GM23338 (cell line): ENCODE measurements at regions not wholly inside any gene's neighbourhood (a gene's known extent, or its start where the extent isn't known, plus 50 kb on each side); places are given as distances from the start of the nearest gene placed in this dataset.

Experiments
- ATAC-seq: fragments of 200-7000 bp; cut with Tn5 transposase; 3 replicates; pipeline ENCODE4 v1.9.1; 2020
- DNase-seq: peaks from one replicate; pipeline ENCODE4 v3.0.0-alpha.2; 2015; ENCODE audit warnings: low spot score
- H2AFZ ChIP-seq: fragments of 200-600 bp; sonication (generic); 2 replicates; pipeline ENCODE4 v1.8.0; 2016; ENCODE audit warnings: antibody characterized with exemption, mild to moderate bottlenecking, moderate library complexity
- H3F3A ChIP-seq: fragments of 200-600 bp; sonication (generic); replicated peaks from 2 replicates; pipeline ENCODE4 v1.8.0; 2017; ENCODE audit warnings: antibody characterized with exemption, mixed run types, low read depth
- H3K27ac ChIP-seq: fragments of 200-600 bp; sonication (generic); 2 replicates; pipeline ENCODE4 v1.6.1; 2016; ENCODE audit warnings: low read depth
- H3K27me3 ChIP-seq: fragments of 200-600 bp; sonication (generic); 2 replicates; pipeline ENCODE4 v1.8.0; 2016; ENCODE audit warnings: mild to moderate bottlenecking, mixed run types, moderate library complexity; ENCODE audit not compliant: insufficient read depth
- H3K36me3 ChIP-seq: fragments of 200-600 bp; sonication (generic); 2 replicates; pipeline ENCODE4 v1.8.0; 2016; ENCODE audit warnings: mild to moderate bottlenecking; ENCODE audit not compliant: insufficient read depth
- H3K4me1 ChIP-seq: fragments of 200-600 bp; sonication (generic); 2 replicates; pipeline ENCODE4 v1.8.0; 2016; ENCODE audit warnings: mild to moderate bottlenecking, moderate library complexity; ENCODE audit not compliant: insufficient read depth
- H3K4me2 ChIP-seq: fragments of 200-600 bp; sonication (generic); 2 replicates; pipeline ENCODE4 v1.7.1; 2017; ENCODE audit warnings: mixed run types
- H3K4me3 ChIP-seq: fragments of 200-600 bp; sonication (generic); 2 replicates; pipeline ENCODE4 v1.6.1; 2016; ENCODE audit warnings: mixed run types
- H3K79me2 ChIP-seq: fragments of 200-600 bp; sonication (generic); replicated peaks from 2 replicates; pipeline ENCODE4 v1.8.0; 2017; ENCODE audit warnings: mild to moderate bottlenecking; ENCODE audit not compliant: insufficient read depth
- H3K9me2 ChIP-seq: fragments of 200-600 bp; sonication (generic); 2 replicates; pipeline ENCODE4 v1.8.0; 2017; ENCODE audit not compliant: insufficient read depth
- H4K20me1 ChIP-seq: fragments of 200-600 bp; sonication (generic); replicated peaks from 2 replicates; pipeline ENCODE4 v1.8.0; 2017; ENCODE audit warnings: mild to moderate bottlenecking; ENCODE audit not compliant: insufficient read depth
- H3K27ac Mint-ChIP-seq: 2 replicates; pipeline ENCODE4 v1.8.0; 2020; ENCODE audit warnings: inconsistent platforms, mild to moderate bottlenecking, moderate library complexity, mixed read lengths
- H3K27me3 Mint-ChIP-seq: 3 replicates; pipeline ENCODE4 v1.8.0; 2022; ENCODE audit warnings: low read depth, mild to moderate bottlenecking, moderate library complexity, mixed read lengths, inconsistent platforms; ENCODE audit not compliant: insufficient read depth, poor library complexity
- H3K36me3 Mint-ChIP-seq: 3 replicates; pipeline ENCODE4 v1.8.0; 2021; ENCODE audit warnings: low read depth, mild to moderate bottlenecking, inconsistent platforms, moderate library complexity, mixed read lengths
- H3K4me1 Mint-ChIP-seq: 3 replicates; pipeline ENCODE4 v1.8.0; 2020; ENCODE audit warnings: mild to moderate bottlenecking, inconsistent platforms, mixed read lengths
- H3K4me3 Mint-ChIP-seq: 3 replicates; pipeline ENCODE4 v1.8.0; 2021; ENCODE audit warnings: moderate library complexity, mild to moderate bottlenecking, inconsistent platforms, mixed read lengths
- H3K9me3 Mint-ChIP-seq: 3 replicates; pipeline ENCODE4 v1.8.0; 2020; ENCODE audit warnings: moderate library complexity, mild to moderate bottlenecking, inconsistent platforms, mixed read lengths
- CREB1 ChIP-seq: fragments of 250-450 bp; sonication (Bioruptor Pico); IDR thresholded peaks from 2 replicates; pipeline ENCODE4 v1.5.0; 2020; ENCODE audit warnings: low read depth, mild to moderate bottlenecking, moderate library complexity
- CTCF ChIP-seq, 2 experiments: fragments of 200-600 bp in 1 of 2; sonication (generic) in 1 of 2; conservative IDR thresholded peaks; 2 replicates each; pipeline versions ENCODE4 v1.5.1 to v1.6.1; 2016 to 2017; ENCODE audit warnings: antibody characterized with exemption in 2 of 2, low read depth in 2 of 2, mild to moderate bottlenecking in 2 of 2, moderate library complexity in 1 of 2
- ETS1 ChIP-seq: IDR thresholded peaks from 2 replicates; pipeline ENCODE4 v1.6.1; 2016; ENCODE audit warnings: antibody characterized with exemption
- EZH2 ChIP-seq: fragments of 200-600 bp; sonication (generic); IDR thresholded peaks from one replicate; pipeline ENCODE4 v1.8.0; 2017; ENCODE audit warnings: antibody characterized with exemption, mild to moderate bottlenecking, low read depth; ENCODE audit not compliant: unreplicated experiment
- EZH2phosphoT487 ChIP-seq: fragments of 200-600 bp; sonication (generic); IDR thresholded peaks from one replicate; pipeline ENCODE4 v1.8.1; 2018; ENCODE audit warnings: antibody characterized with exemption; ENCODE audit not compliant: unreplicated experiment
- JUNB ChIP-seq: IDR thresholded peaks from one replicate; pipeline ENCODE4 v1.6.1; 2016; ENCODE audit warnings: antibody characterized with exemption; ENCODE audit not compliant: unreplicated experiment
- NANOG ChIP-seq: IDR thresholded peaks from 2 replicates; pipeline ENCODE4 v1.6.1; 2016; ENCODE audit warnings: antibody characterized with exemption, borderline replicate concordance
- POLR2AphosphoS5 ChIP-seq: IDR thresholded peaks from 2 replicates; pipeline ENCODE4 v1.6.1; 2016; ENCODE audit warnings: antibody characterized with exemption, low read depth
- ZNF114 ChIP-seq: fragments of 250-450 bp; sonication (Bioruptor Pico); IDR thresholded peaks from 2 replicates; pipeline ENCODE4 v1.5.0; 2020; ENCODE audit warnings: mild to moderate bottlenecking, moderate library complexity
- ZNF331 ChIP-seq: fragments of 250-450 bp; sonication (Bioruptor Pico); IDR thresholded peaks from 2 replicates; pipeline ENCODE4 v1.5.0; 2020; ENCODE audit warnings: low read depth, mild to moderate bottlenecking, moderate library complexity
- TF ChIP-seq, protein P1 (sequence below): IDR thresholded peaks from one replicate; pipeline ENCODE4 v1.6.1; 2018; ENCODE audit warnings: antibody characterized with exemption; ENCODE audit not compliant: unreplicated experiment

GRCh38 chr15:52872036-52872818 lies 82.1 kb upstream of the ONECUT1 start:
- H3K79me2 ChIP-seq: no peaks in the 10 kb centered on the region
- Mint-ChIP-seq H3K27ac (no peak overlapping the region), H3K4me1 (peaks cover 6% of the 10 kb centered on the region; the same call in 2 of the 3 replicates), H3K9me3 (no peaks in the 10 kb centered on the region), H3K27me3 (peaks cover 2% of the 10 kb centered on the region), H3K4me3 (no peak overlapping the region), H3K36me3 (no peaks in the 10 kb centered on the region)
- no peak overlapping the region for H2AFZ ChIP-seq
- DNase-seq: no peak
- H3K36me3 ChIP-seq: no peaks in the 10 kb centered on the region
- H3K9me2 ChIP-seq: peaks cover 10% of the 10 kb centered on the region
- peaks cover 2% of the 10 kb centered on the region; the same call in 1 of the 2 replicates for H3K27me3 ChIP-seq
- TF ChIP-seq JUNB: no peak
- H3K4me1 ChIP-seq: no peaks in the 10 kb centered on the region
- no peaks in the 10 kb centered on the region; the same call in 1 of the 2 replicates for H4K20me1 ChIP-seq
- no peak overlapping the region for H3K27ac ChIP-seq
- H3F3A ChIP-seq: no peaks in the 10 kb centered on the region
- no peak overlapping the region for H3K4me2 ChIP-seq
- no peak for ATAC-seq
- no peak overlapping the region for H3K4me3 ChIP-seq

GRCh38 chr15:52870015-52870414 lies 79.9 kb upstream of the ONECUT1 start:
- Mint-ChIP-seq H3K9me3 (peaks cover 7% of the 10 kb centered on the region), H3K4me1 (peaks cover 6% of the 10 kb centered on the region; the same call in 2 of the 3 replicates), H3K4me3 (no peak overlapping the region), H3K27me3 (peaks cover 2% of the 10 kb centered on the region), H3K27ac (no peak overlapping the region), H3K36me3 (no peaks in the 10 kb centered on the region)
- H3K4me2 ChIP-seq: no peak overlapping the region
- peaks cover 10% of the 10 kb centered on the region for H3K9me2 ChIP-seq
- H3K4me3 ChIP-seq: no peak overlapping the region
- H3K27ac ChIP-seq: no peak overlapping the region
- no peak overlapping the region for H2AFZ ChIP-seq
- peaks cover 11% of the 10 kb centered on the region; the same call in 1 of the 2 replicates for H3K27me3 ChIP-seq
- no peak for DNase-seq
- ATAC-seq: no peak
- no peaks in the 10 kb centered on the region; the same call in 1 of the 2 replicates for H4K20me1 ChIP-seq
- no peaks in the 10 kb centered on the region for H3K4me1 ChIP-seq
- H3K36me3 ChIP-seq: no peaks in the 10 kb centered on the region
- H3K79me2 ChIP-seq: no peaks in the 10 kb centered on the region
- H3F3A ChIP-seq: no peaks in the 10 kb centered on the region
- TF ChIP-seq, protein P1, sequence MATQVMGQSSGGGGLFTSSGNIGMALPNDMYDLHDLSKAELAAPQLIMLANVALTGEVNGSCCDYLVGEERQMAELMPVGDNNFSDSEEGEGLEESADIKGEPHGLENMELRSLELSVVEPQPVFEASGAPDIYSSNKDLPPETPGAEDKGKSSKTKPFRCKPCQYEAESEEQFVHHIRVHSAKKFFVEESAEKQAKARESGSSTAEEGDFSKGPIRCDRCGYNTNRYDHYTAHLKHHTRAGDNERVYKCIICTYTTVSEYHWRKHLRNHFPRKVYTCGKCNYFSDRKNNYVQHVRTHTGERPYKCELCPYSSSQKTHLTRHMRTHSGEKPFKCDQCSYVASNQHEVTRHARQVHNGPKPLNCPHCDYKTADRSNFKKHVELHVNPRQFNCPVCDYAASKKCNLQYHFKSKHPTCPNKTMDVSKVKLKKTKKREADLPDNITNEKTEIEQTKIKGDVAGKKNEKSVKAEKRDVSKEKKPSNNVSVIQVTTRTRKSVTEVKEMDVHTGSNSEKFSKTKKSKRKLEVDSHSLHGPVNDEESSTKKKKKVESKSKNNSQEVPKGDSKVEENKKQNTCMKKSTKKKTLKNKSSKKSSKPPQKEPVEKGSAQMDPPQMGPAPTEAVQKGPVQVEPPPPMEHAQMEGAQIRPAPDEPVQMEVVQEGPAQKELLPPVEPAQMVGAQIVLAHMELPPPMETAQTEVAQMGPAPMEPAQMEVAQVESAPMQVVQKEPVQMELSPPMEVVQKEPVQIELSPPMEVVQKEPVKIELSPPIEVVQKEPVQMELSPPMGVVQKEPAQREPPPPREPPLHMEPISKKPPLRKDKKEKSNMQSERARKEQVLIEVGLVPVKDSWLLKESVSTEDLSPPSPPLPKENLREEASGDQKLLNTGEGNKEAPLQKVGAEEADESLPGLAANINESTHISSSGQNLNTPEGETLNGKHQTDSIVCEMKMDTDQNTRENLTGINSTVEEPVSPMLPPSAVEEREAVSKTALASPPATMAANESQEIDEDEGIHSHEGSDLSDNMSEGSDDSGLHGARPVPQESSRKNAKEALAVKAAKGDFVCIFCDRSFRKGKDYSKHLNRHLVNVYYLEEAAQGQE: no peak
- TF ChIP-seq POLR2AphosphoS5 (no peak), ZNF114 (no peak), EZH2phosphoT487 (no peak), NANOG (no peak), ZNF331 (CRISPR knock-in tag) (no peak), CREB1 (CRISPR knock-in tag) (no peak), EZH2 (no peak), ETS1 (no peak), JUNB (no peak), CTCF (conservative IDR thresholded peaks at IDR 0.05; ENCODE audit: low read depth in 2 of 2) (no peak)
